ENCODE measurements at regions not wholly inside any gene's neighbourhood (a gene's known extent, or its start where the extent isn't known, plus 50 kb on each side); places are given as distances from the start of the nearest gene placed in this dataset.

- H3K27ac ChIP-seq (ENCODE audit: low read depth in 2 of 2, low read length in 1 of 2): no peak overlapping the region
- no peaks in the 10 kb centered on the region for H3K9me3 ChIP-seq
- H3F3A ChIP-seq (replicated peaks; ENCODE audit: insufficient read depth): no peaks in the 10 kb centered on the region
- ChIA-PET POLR2A (no interaction called here), CTCF (interaction anchor here (0.6 to 1.4 kb wide), 2 partner anchors 9 to 223 kb away, joined by 3 read pairs; no protein-coding TSS in a partner anchor)
- H3K4me3 ChIP-seq (ENCODE audit: low read depth in 2 of 2, low read length in 1 of 2): no peak overlapping the region
- no peak overlapping the region for H3K4me2 ChIP-seq
- no peak for DNase-seq
- H3K4me1 ChIP-seq (ENCODE audit: control insufficient read depth in 1 of 2, insufficient read depth in 2 of 2, low read depth in 1 of 2, low read length in 1 of 2): peaks cover 0 to 6% of the 10 kb centered on the region in 2 experiments; a peak in 3 of 4 replicates
- H3K9me2 ChIP-seq: no peaks in the 10 kb centered on the region
- no peaks in the 10 kb centered on the region; the same call in 1 of the 2 replicates for H3K27me3 ChIP-seq (ENCODE audit: insufficient read depth)
- 64% methylated on average over 7 of the region's 7 CpGs for WGBS (ENCODE audit: low lambda C conversion rate)
- H3K9ac ChIP-seq: no peak overlapping the region
- H3K79me2 ChIP-seq (ENCODE audit: insufficient read depth): no peaks in the 10 kb centered on the region
- no peaks in the 10 kb centered on the region for H4K20me1 ChIP-seq (ENCODE audit: insufficient read depth)
- no peak overlapping the region for H2AFZ ChIP-seq (ENCODE audit: low read depth)
- no peaks in the 10 kb centered on the region for H3K36me3 ChIP-seq (replicated peaks in 1 of 2; ENCODE audit: control insufficient read depth in 1 of 2, insufficient read depth in 2 of 2, low read length in 1 of 2)
- no peak for TF ChIP-seq RXRA (IDR thresholded peaks at IDR 0.05; ENCODE audit: borderline replicate concordance, low read depth)
- TF ChIP-seq RFX5 (IDR thresholded peaks at IDR 0.05; ENCODE audit: low read length): no peak
- TF ChIP-seq RAD21 (IDR thresholded peaks at IDR 0.05; ENCODE audit: low read length): no peak
- TF ChIP-seq NFIC (IDR thresholded peaks at IDR 0.05; ENCODE audit: borderline replicate concordance): no peak
- TF ChIP-seq GATA2 (CRISPR knock-in tag; IDR thresholded peaks at IDR 0.05): no peak
- TF ChIP-seq FOXJ3 (CRISPR knock-in tag; IDR thresholded peaks at IDR 0.05): no peak
- TF ChIP-seq JUND (IDR thresholded peaks at IDR 0.05): no peak
Observed at GRCh38 chr12:94768398-94769046, 118.2 kb upstream of the TMCC3 start.

- CTCF ChIA-PET: no interaction called here
- Histone ChIP-seq H3K9me2 (no peaks in the 10 kb centered on the region), H3K4me3 (ENCODE audit: low read depth in 2 of 2, low read length in 1 of 2) (no peak overlapping the region), H3F3A (replicated peaks; ENCODE audit: insufficient read depth) (no peaks in the 10 kb centered on the region), H2AFZ (ENCODE audit: low read depth) (no peak overlapping the region), H3K9me3 (no peaks in the 10 kb centered on the region), H3K79me2 (ENCODE audit: insufficient read depth) (no peaks in the 10 kb centered on the region), H3K4me1 (ENCODE audit: control insufficient read depth in 1 of 2, insufficient read depth in 2 of 2, low read depth in 1 of 2, low read length in 1 of 2) (peaks cover 0 to 6% of the 10 kb centered on the region in 2 experiments; a peak in 3 of 4 replicates), H3K36me3 (replicated peaks in 1 of 2; ENCODE audit: control insufficient read depth in 1 of 2, insufficient read depth in 2 of 2, low read length in 1 of 2) (no peaks in the 10 kb centered on the region), H3K27ac (ENCODE audit: low read depth in 2 of 2, low read length in 1 of 2) (no peak overlapping the region), H4K20me1 (ENCODE audit: insufficient read depth) (no peaks in the 10 kb centered on the region), H3K27me3 (ENCODE audit: insufficient read depth) (no peaks in the 10 kb centered on the region; the same call in 1 of the 2 replicates), H3K4me2 (no peak overlapping the region), H3K9ac (no peak overlapping the region)
- TF ChIP-seq REST (IDR thresholded peaks at IDR 0.05; ENCODE audit: low read depth, low read length) (no peak), ELF1 (IDR thresholded peaks at IDR 0.05) (no peak), IRF3 (IDR thresholded peaks at IDR 0.05; ENCODE audit: low read depth, low read length) (no peak), RCOR1 (IDR thresholded peaks at IDR 0.05; ENCODE audit: low read length) (no peak), MEF2A (IDR thresholded peaks at IDR 0.05; ENCODE audit: borderline replicate concordance, low read depth) (no peak), CTCF (IDR thresholded peaks at IDR 0.05) (no peak), YY1 (IDR thresholded peaks at IDR 0.05; ENCODE audit: low read depth) (no peak), MAX (IDR thresholded peaks at IDR 0.05; ENCODE audit: low read depth) (no peak), TCF12 (IDR thresholded peaks at IDR 0.05) (no peak), TEAD4 (IDR thresholded peaks at IDR 0.05; ENCODE audit: borderline replicate concordance, insufficient read depth) (no peak), EZH2phosphoT487 (IDR thresholded peaks at IDR 0.05; ENCODE audit: borderline replicate concordance, low read depth) (no peak), RFX5 (IDR thresholded peaks at IDR 0.05; ENCODE audit: low read length) (no peak), CHD2 (IDR thresholded peaks at IDR 0.05; ENCODE audit: low read length, partially characterized antibody) (no peak), ZBTB33 (IDR thresholded peaks at IDR 0.05; ENCODE audit: borderline replicate concordance, low read depth) (no peak)
- 61% methylated on average over 5 of the region's 5 CpGs for WGBS (ENCODE audit: low lambda C conversion rate)
- POLR2A ChIA-PET: no interaction called here
- no peak for DNase-seq
Observed at GRCh38 chr12:94767956-94768355, 117.6 kb upstream of the TMCC3 start.

Data from SK-N-SH (cell line).